ENCODE measurements at regions not wholly inside any gene's neighbourhood (a gene's known extent, or its start where the extent isn't known, plus 50 kb on each side); places are given as distances from the start of the nearest gene placed in this dataset.
"Not testable (repeated sequence)": the region's sequence is repeated elsewhere in the genome, so short reads cannot be mapped to it uniquely, and the experiment has no call there.

GRCh38 chr15:69926006-69926405 is 171.7 kb downstream of the TLE3 start:
- H3K27ac ChIP-seq (ENCODE audit: low read length), result no peak overlapping the region

DNA sequence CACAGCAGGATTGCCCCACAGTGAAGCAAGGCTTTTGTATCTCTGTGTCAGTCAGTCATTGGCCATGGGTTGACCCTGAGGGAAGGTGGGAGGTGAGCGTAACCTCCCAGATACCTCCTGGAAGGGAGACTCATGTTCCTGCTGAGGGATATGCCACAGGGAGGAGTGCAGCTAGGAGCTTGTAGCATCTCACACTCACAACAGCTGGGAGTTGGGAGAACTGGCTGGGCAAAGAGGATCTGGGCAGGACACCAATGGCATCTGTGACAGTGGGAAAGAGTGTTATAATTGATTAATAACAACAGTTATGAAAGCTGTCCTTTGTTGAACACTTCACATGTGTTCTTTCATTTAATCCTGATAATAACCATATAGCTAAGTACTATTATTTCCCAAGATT is 171.0 kb downstream of the TLE3 start:
- no peak for DNase-seq
- no peaks in the 10 kb centered on the region for H4K20me1 ChIP-seq (ENCODE audit: insufficient read depth, low read length)
- H3K9me3 ChIP-seq (ENCODE audit: insufficient read depth, low read length, severe bottlenecking), result peaks cover 8% of the 10 kb centered on the region
- no peak overlapping the region for H3K27ac ChIP-seq (ENCODE audit: low read length)
- ATAC-seq (ENCODE audit: insufficient read depth, low read depth), result no peak
- no peaks in the 10 kb centered on the region for H3K36me3 ChIP-seq (ENCODE audit: insufficient read depth, low read length)
- no peak overlapping the region for H3K4me2 ChIP-seq (ENCODE audit: insufficient read depth, low read length)
- no peak overlapping the region for H2AFZ ChIP-seq (ENCODE audit: low read depth, low read length)
- H3K79me2 ChIP-seq (ENCODE audit: insufficient read depth, low read length), result no peaks in the 10 kb centered on the region
- H3K9ac ChIP-seq (ENCODE audit: low read depth, low read length), result no peak overlapping the region
- H3K27me3 ChIP-seq (ENCODE audit: insufficient read depth, low read length, poor library complexity), result no peaks in the 10 kb centered on the region
- H3K4me1 ChIP-seq (ENCODE audit: insufficient read depth, low read length), result no peaks in the 10 kb centered on the region
- no peak overlapping the region for H3K4me3 ChIP-seq (ENCODE audit: low read depth in 1 of 2, low read length in 2 of 2)
- TF ChIP-seq, protein P1, sequence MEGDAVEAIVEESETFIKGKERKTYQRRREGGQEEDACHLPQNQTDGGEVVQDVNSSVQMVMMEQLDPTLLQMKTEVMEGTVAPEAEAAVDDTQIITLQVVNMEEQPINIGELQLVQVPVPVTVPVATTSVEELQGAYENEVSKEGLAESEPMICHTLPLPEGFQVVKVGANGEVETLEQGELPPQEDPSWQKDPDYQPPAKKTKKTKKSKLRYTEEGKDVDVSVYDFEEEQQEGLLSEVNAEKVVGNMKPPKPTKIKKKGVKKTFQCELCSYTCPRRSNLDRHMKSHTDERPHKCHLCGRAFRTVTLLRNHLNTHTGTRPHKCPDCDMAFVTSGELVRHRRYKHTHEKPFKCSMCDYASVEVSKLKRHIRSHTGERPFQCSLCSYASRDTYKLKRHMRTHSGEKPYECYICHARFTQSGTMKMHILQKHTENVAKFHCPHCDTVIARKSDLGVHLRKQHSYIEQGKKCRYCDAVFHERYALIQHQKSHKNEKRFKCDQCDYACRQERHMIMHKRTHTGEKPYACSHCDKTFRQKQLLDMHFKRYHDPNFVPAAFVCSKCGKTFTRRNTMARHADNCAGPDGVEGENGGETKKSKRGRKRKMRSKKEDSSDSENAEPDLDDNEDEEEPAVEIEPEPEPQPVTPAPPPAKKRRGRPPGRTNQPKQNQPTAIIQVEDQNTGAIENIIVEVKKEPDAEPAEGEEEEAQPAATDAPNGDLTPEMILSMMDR (IDR thresholded peaks at IDR 0.05; ENCODE audit: borderline replicate concordance, extremely low read depth, low read length, poor library complexity, severe bottlenecking), result no peak
- no peak for TF ChIP-seq EZH2 (IDR thresholded peaks at IDR 0.05; ENCODE audit: borderline replicate concordance, low read depth, low read length, severe bottlenecking)

More at GRCh38 chr15:69926006-69926405, 171.7 kb downstream of the TLE3 start:
- no peak overlapping the region for H3K4me3 ChIP-seq (ENCODE audit: low read depth in 1 of 2, low read length in 2 of 2)
- no peak overlapping the region for H3K4me2 ChIP-seq (ENCODE audit: insufficient read depth, low read length)
- H3K4me1 ChIP-seq (ENCODE audit: insufficient read depth, low read length), result no peaks in the 10 kb centered on the region
- no peaks in the 10 kb centered on the region for H3K27me3 ChIP-seq (ENCODE audit: insufficient read depth, low read length, poor library complexity)
- no peak overlapping the region for H2AFZ ChIP-seq (ENCODE audit: low read depth, low read length)
- no peaks in the 10 kb centered on the region for H3K36me3 ChIP-seq (ENCODE audit: insufficient read depth, low read length)
- no peaks in the 10 kb centered on the region for H3K79me2 ChIP-seq (ENCODE audit: insufficient read depth, low read length)
- no peak for ATAC-seq (ENCODE audit: insufficient read depth, low read depth)
- TF ChIP-seq, protein P1 (IDR thresholded peaks at IDR 0.05; ENCODE audit: borderline replicate concordance, extremely low read depth, low read length, poor library complexity, severe bottlenecking), result no peak
- TF ChIP-seq EZH2 (IDR thresholded peaks at IDR 0.05; ENCODE audit: borderline replicate concordance, low read depth, low read length, severe bottlenecking), result no peak
- H3K9ac ChIP-seq (ENCODE audit: low read depth, low read length), result no peak overlapping the region
- H3K9me3 ChIP-seq (ENCODE audit: insufficient read depth, low read length, severe bottlenecking), result peaks cover 8% of the 10 kb centered on the region
- no peak for DNase-seq
- no peaks in the 10 kb centered on the region for H4K20me1 ChIP-seq (ENCODE audit: insufficient read depth, low read length)

GRCh38 chr15:69928890-69929289 is 168.8 kb downstream of the TLE3 start:
- not testable (repeated sequence) for H3K9me3 ChIP-seq (ENCODE audit: insufficient read depth, low read length, severe bottlenecking); H3K79me2 ChIP-seq (ENCODE audit: insufficient read depth, low read length); ATAC-seq (ENCODE audit: insufficient read depth, low read depth); H3K4me3 ChIP-seq (ENCODE audit: low read depth in 1 of 2, low read length in 2 of 2); H3K4me2 ChIP-seq (ENCODE audit: insufficient read depth, low read length); H3K9ac ChIP-seq (ENCODE audit: low read depth, low read length); H3K27ac ChIP-seq (ENCODE audit: low read length); H2AFZ ChIP-seq (ENCODE audit: low read depth, low read length); H3K36me3 ChIP-seq (ENCODE audit: insufficient read depth, low read length); H3K27me3 ChIP-seq (ENCODE audit: insufficient read depth, low read length, poor library complexity); DNase-seq; H4K20me1 ChIP-seq (ENCODE audit: insufficient read depth, low read length); H3K4me1 ChIP-seq (ENCODE audit: insufficient read depth, low read length)

- H3K9ac ChIP-seq (ENCODE audit: low read depth, low read length), result no peak overlapping the region
- no peaks in the 10 kb centered on the region for H3K27me3 ChIP-seq (ENCODE audit: insufficient read depth, low read length, poor library complexity)
- H3K4me2 ChIP-seq (ENCODE audit: insufficient read depth, low read length), result no peak overlapping the region
- H3K79me2 ChIP-seq (ENCODE audit: insufficient read depth, low read length), result no peaks in the 10 kb centered on the region
- TF ChIP-seq, protein P1 (IDR thresholded peaks at IDR 0.05; ENCODE audit: borderline replicate concordance, extremely low read depth, low read length, poor library complexity, severe bottlenecking), result no peak
- ATAC-seq (ENCODE audit: insufficient read depth, low read depth), result no peak
- peaks cover 1% of the 10 kb centered on the region for H3K9me3 ChIP-seq (ENCODE audit: insufficient read depth, low read length, severe bottlenecking)
- no peaks in the 10 kb centered on the region for H3K4me1 ChIP-seq (ENCODE audit: insufficient read depth, low read length)
- no peaks in the 10 kb centered on the region for H3K36me3 ChIP-seq (ENCODE audit: insufficient read depth, low read length)
- H4K20me1 ChIP-seq (ENCODE audit: insufficient read depth, low read length), result no peaks in the 10 kb centered on the region
- DNase-seq, result no peak
- no peak overlapping the region for H3K27ac ChIP-seq (ENCODE audit: low read length)
- no peak overlapping the region for H2AFZ ChIP-seq (ENCODE audit: low read depth, low read length)
- no peak overlapping the region for H3K4me3 ChIP-seq (ENCODE audit: low read depth in 1 of 2, low read length in 2 of 2)
Measured at GRCh38 chr15:69929905-69930630, 167.6 kb downstream of the TLE3 start.
